GM23338 (cell line): ENCODE measurements at regions not wholly inside any gene's neighbourhood (a gene's known extent, or its start where the extent isn't known, plus 50 kb on each side); places are given as distances from the start of the nearest gene placed in this dataset.

Experiments used
- ATAC-seq: fragments of 200-7000 bp; cut with Tn5 transposase; 3 replicates; pipeline ENCODE4 v1.9.1; 2020
- DNase-seq: peaks from one replicate; pipeline ENCODE4 v3.0.0-alpha.2; 2015; ENCODE audit warnings: low spot score
- H2AFZ ChIP-seq: fragments of 200-600 bp; sonication (generic); 2 replicates; pipeline ENCODE4 v1.8.0; 2016; ENCODE audit warnings: antibody characterized with exemption, mild to moderate bottlenecking, moderate library complexity
- H3F3A ChIP-seq: fragments of 200-600 bp; sonication (generic); replicated peaks from 2 replicates; pipeline ENCODE4 v1.8.0; 2017; ENCODE audit warnings: antibody characterized with exemption, mixed run types, low read depth
- H3K27ac ChIP-seq: fragments of 200-600 bp; sonication (generic); 2 replicates; pipeline ENCODE4 v1.6.1; 2016; ENCODE audit warnings: low read depth
- H3K27me3 ChIP-seq: fragments of 200-600 bp; sonication (generic); 2 replicates; pipeline ENCODE4 v1.8.0; 2016; ENCODE audit warnings: mild to moderate bottlenecking, mixed run types, moderate library complexity; ENCODE audit not compliant: insufficient read depth
- H3K36me3 ChIP-seq: fragments of 200-600 bp; sonication (generic); 2 replicates; pipeline ENCODE4 v1.8.0; 2016; ENCODE audit warnings: mild to moderate bottlenecking; ENCODE audit not compliant: insufficient read depth
- H3K4me1 ChIP-seq: fragments of 200-600 bp; sonication (generic); 2 replicates; pipeline ENCODE4 v1.8.0; 2016; ENCODE audit warnings: mild to moderate bottlenecking, moderate library complexity; ENCODE audit not compliant: insufficient read depth
- H3K4me2 ChIP-seq: fragments of 200-600 bp; sonication (generic); 2 replicates; pipeline ENCODE4 v1.7.1; 2017; ENCODE audit warnings: mixed run types
- H3K4me3 ChIP-seq: fragments of 200-600 bp; sonication (generic); 2 replicates; pipeline ENCODE4 v1.6.1; 2016; ENCODE audit warnings: mixed run types
- H3K79me2 ChIP-seq: fragments of 200-600 bp; sonication (generic); replicated peaks from 2 replicates; pipeline ENCODE4 v1.8.0; 2017; ENCODE audit warnings: mild to moderate bottlenecking; ENCODE audit not compliant: insufficient read depth
- H3K9me2 ChIP-seq: fragments of 200-600 bp; sonication (generic); 2 replicates; pipeline ENCODE4 v1.8.0; 2017; ENCODE audit not compliant: insufficient read depth
- H4K20me1 ChIP-seq: fragments of 200-600 bp; sonication (generic); replicated peaks from 2 replicates; pipeline ENCODE4 v1.8.0; 2017; ENCODE audit warnings: mild to moderate bottlenecking; ENCODE audit not compliant: insufficient read depth
- H3K27ac Mint-ChIP-seq: 2 replicates; pipeline ENCODE4 v1.8.0; 2020; ENCODE audit warnings: inconsistent platforms, mild to moderate bottlenecking, moderate library complexity, mixed read lengths
- H3K27me3 Mint-ChIP-seq: 3 replicates; pipeline ENCODE4 v1.8.0; 2022; ENCODE audit warnings: low read depth, mild to moderate bottlenecking, moderate library complexity, mixed read lengths, inconsistent platforms; ENCODE audit not compliant: insufficient read depth, poor library complexity
- H3K36me3 Mint-ChIP-seq: 3 replicates; pipeline ENCODE4 v1.8.0; 2021; ENCODE audit warnings: low read depth, mild to moderate bottlenecking, inconsistent platforms, moderate library complexity, mixed read lengths
- H3K4me1 Mint-ChIP-seq: 3 replicates; pipeline ENCODE4 v1.8.0; 2020; ENCODE audit warnings: mild to moderate bottlenecking, inconsistent platforms, mixed read lengths
- H3K4me3 Mint-ChIP-seq: 3 replicates; pipeline ENCODE4 v1.8.0; 2021; ENCODE audit warnings: moderate library complexity, mild to moderate bottlenecking, inconsistent platforms, mixed read lengths
- H3K9me3 Mint-ChIP-seq: 3 replicates; pipeline ENCODE4 v1.8.0; 2020; ENCODE audit warnings: moderate library complexity, mild to moderate bottlenecking, inconsistent platforms, mixed read lengths
- CREB1 ChIP-seq: fragments of 250-450 bp; sonication (Bioruptor Pico); IDR thresholded peaks from 2 replicates; pipeline ENCODE4 v1.5.0; 2020; ENCODE audit warnings: low read depth, mild to moderate bottlenecking, moderate library complexity
- CTCF ChIP-seq, 2 experiments: fragments of 200-600 bp in 1 of 2; sonication (generic) in 1 of 2; conservative IDR thresholded peaks; 2 replicates each; pipeline versions ENCODE4 v1.5.1 to v1.6.1; 2016 to 2017; ENCODE audit warnings: antibody characterized with exemption in 2 of 2, low read depth in 2 of 2, mild to moderate bottlenecking in 2 of 2, moderate library complexity in 1 of 2
- ETS1 ChIP-seq: IDR thresholded peaks from 2 replicates; pipeline ENCODE4 v1.6.1; 2016; ENCODE audit warnings: antibody characterized with exemption
- EZH2 ChIP-seq: fragments of 200-600 bp; sonication (generic); IDR thresholded peaks from one replicate; pipeline ENCODE4 v1.8.0; 2017; ENCODE audit warnings: antibody characterized with exemption, mild to moderate bottlenecking, low read depth; ENCODE audit not compliant: unreplicated experiment
- EZH2phosphoT487 ChIP-seq: fragments of 200-600 bp; sonication (generic); IDR thresholded peaks from one replicate; pipeline ENCODE4 v1.8.1; 2018; ENCODE audit warnings: antibody characterized with exemption; ENCODE audit not compliant: unreplicated experiment
- JUNB ChIP-seq: IDR thresholded peaks from one replicate; pipeline ENCODE4 v1.6.1; 2016; ENCODE audit warnings: antibody characterized with exemption; ENCODE audit not compliant: unreplicated experiment
- NANOG ChIP-seq: IDR thresholded peaks from 2 replicates; pipeline ENCODE4 v1.6.1; 2016; ENCODE audit warnings: antibody characterized with exemption, borderline replicate concordance
- POLR2AphosphoS5 ChIP-seq: IDR thresholded peaks from 2 replicates; pipeline ENCODE4 v1.6.1; 2016; ENCODE audit warnings: antibody characterized with exemption, low read depth
- REST ChIP-seq: IDR thresholded peaks from one replicate; pipeline ENCODE4 v1.6.1; 2018; ENCODE audit warnings: antibody characterized with exemption; ENCODE audit not compliant: unreplicated experiment
- STAT1 ChIP-seq: IDR thresholded peaks from one replicate; pipeline ENCODE4 v1.6.1; 2016; ENCODE audit warnings: antibody characterized with exemption; ENCODE audit not compliant: unreplicated experiment
- ZNF114 ChIP-seq: fragments of 250-450 bp; sonication (Bioruptor Pico); IDR thresholded peaks from 2 replicates; pipeline ENCODE4 v1.5.0; 2020; ENCODE audit warnings: mild to moderate bottlenecking, moderate library complexity
- ZNF331 ChIP-seq: fragments of 250-450 bp; sonication (Bioruptor Pico); IDR thresholded peaks from 2 replicates; pipeline ENCODE4 v1.5.0; 2020; ENCODE audit warnings: low read depth, mild to moderate bottlenecking, moderate library complexity
- ZNF462 ChIP-seq: fragments of 250-450 bp; sonication (Bioruptor Pico); IDR thresholded peaks from 2 replicates; pipeline ENCODE4 v1.5.0; 2020; ENCODE audit warnings: mild to moderate bottlenecking, moderate library complexity

- no peaks in the 10 kb centered on the region for H4K20me1 ChIP-seq
- no peaks in the 10 kb centered on the region for H3F3A ChIP-seq
- no peak overlapping the region for H3K4me3 Mint-ChIP-seq
- DNase-seq = no peak
- H3K4me3 ChIP-seq = no peak overlapping the region
- no peaks in the 10 kb centered on the region for H3K36me3 Mint-ChIP-seq
- peaks cover 6% of the 10 kb centered on the region; the same call in 1 of the 2 replicates for H3K9me2 ChIP-seq
- H3K27ac Mint-ChIP-seq = no peak overlapping the region
- no peaks in the 10 kb centered on the region for H3K4me1 Mint-ChIP-seq
- TF ChIP-seq EZH2 (no peak), JUNB (no peak), REST (no peak), ZNF331 (CRISPR knock-in tag) (no peak), CREB1 (CRISPR knock-in tag) (no peak), NANOG (no peak), STAT1 (no peak), POLR2AphosphoS5 (no peak), ZNF462 (CRISPR knock-in tag) (no peak), ZNF114 (no peak), ETS1 (no peak), CTCF (conservative IDR thresholded peaks at IDR 0.05; ENCODE audit: low read depth in 2 of 2) (no peak), EZH2phosphoT487 (no peak)
- no peak overlapping the region for H2AFZ ChIP-seq
- H3K9me3 Mint-ChIP-seq = no peaks in the 10 kb centered on the region; the same call in 2 of the 3 replicates
- no peaks in the 10 kb centered on the region for H3K4me1 ChIP-seq
- H3K27me3 ChIP-seq = no peaks in the 10 kb centered on the region
- no peak overlapping the region for H3K27ac ChIP-seq
- no peaks in the 10 kb centered on the region for H3K36me3 ChIP-seq
- H3K27me3 Mint-ChIP-seq = peaks cover 7% of the 10 kb centered on the region
- no peak for ATAC-seq
- H3K4me2 ChIP-seq = no peak overlapping the region
- no peaks in the 10 kb centered on the region for H3K79me2 ChIP-seq
Observed at GRCh38 chr2:236738030-236738429, 168.4 kb downstream of the ACKR3 start.
